HEK293T (cell line): ENCODE measurements at regions not wholly inside any gene's neighbourhood (a gene's known extent, or its start where the extent isn't known, plus 50 kb on each side); places are given as distances from the start of the nearest gene placed in this dataset.

Experiments used
- CTCF ChIA-PET: fragments of 350-600 bp; formaldehyde crosslinking; extraction: SDS; loops from one replicate; lab custom pipeline; 2021; ENCODE audit warnings: antibody characterized with exemption, inconsistent platforms; lab: Yijun Ruan, JAX
- POLR2A ChIA-PET: fragments of 350-600 bp; formaldehyde crosslinking; extraction: SDS; loops from one replicate; lab custom pipeline; 2020; ENCODE audit warnings: antibody characterized with exemption, inconsistent platforms; lab: Yijun Ruan, JAX
- DNase-seq: peaks from one replicate; pipeline ENCODE4 v3.0.0; 2012; ENCODE audit warnings: mixed read lengths; ENCODE audit errors: extremely low spot score
- ARNT ChIP-seq: fragments of 450-650 bp; IDR thresholded peaks from 2 replicates; pipeline ENCODE4 v1.6.1; 2017; ENCODE audit warnings: mild to moderate bottlenecking
- BHLHE40 ChIP-seq: fragments of 450-650 bp; IDR thresholded peaks from 2 replicates; pipeline ENCODE4 v1.6.1; 2016; ENCODE audit warnings: mild to moderate bottlenecking, moderate library complexity, borderline replicate concordance
- CTBP1 ChIP-seq: fragments of 450-650 bp; IDR thresholded peaks from 2 replicates; pipeline ENCODE4 v1.6.1; 2016; ENCODE audit warnings: borderline replicate concordance
- ELF4 ChIP-seq: fragments of 450-650 bp; IDR thresholded peaks from 2 replicates; pipeline ENCODE4 v1.6.1; 2017; ENCODE audit warnings: antibody characterized with exemption
- FOXA1 ChIP-seq: fragments of 450-650 bp; IDR thresholded peaks from 2 replicates; pipeline ENCODE4 v1.6.1; 2016; ENCODE audit warnings: mild to moderate bottlenecking
- FOXK2 ChIP-seq: fragments of 450-650 bp; IDR thresholded peaks from 2 replicates; pipeline ENCODE4 v1.6.1; 2016; ENCODE audit warnings: mild to moderate bottlenecking
- FOXM1 ChIP-seq: fragments of 450-650 bp; IDR thresholded peaks from 2 replicates; pipeline ENCODE4 v1.6.1; 2017; ENCODE audit warnings: mild to moderate bottlenecking, borderline replicate concordance
- HDGF ChIP-seq: fragments of 450-650 bp; IDR thresholded peaks from 2 replicates; pipeline ENCODE4 v1.6.1; 2017; ENCODE audit warnings: antibody characterized with exemption, borderline replicate concordance
- L3MBTL2 ChIP-seq: fragments of 450-650 bp; conservative IDR thresholded peaks from 2 replicates; pipeline ENCODE4 v1.6.1; 2016; ENCODE audit warnings: mild to moderate bottlenecking
- LEF1 ChIP-seq: fragments of 450-650 bp; IDR thresholded peaks from 2 replicates; pipeline ENCODE4 v1.6.1; 2017; ENCODE audit warnings: mild to moderate bottlenecking, borderline replicate concordance
- NFRKB ChIP-seq: fragments of 450-650 bp; IDR thresholded peaks from 2 replicates; pipeline ENCODE4 v1.6.1; 2016; ENCODE audit warnings: mild to moderate bottlenecking, moderate library complexity
- SP1 ChIP-seq: fragments of 450-650 bp; IDR thresholded peaks from 2 replicates; pipeline ENCODE4 v1.6.1; 2017
- SUZ12 ChIP-seq: fragments of 450-650 bp; IDR thresholded peaks from 2 replicates; pipeline ENCODE4 v1.6.1; 2016; ENCODE audit warnings: mild to moderate bottlenecking
- TARDBP ChIP-seq: fragments of 450-650 bp; IDR thresholded peaks from 2 replicates; pipeline ENCODE4 v1.6.1; 2016
- ZNF384 ChIP-seq: fragments of 450-650 bp; IDR thresholded peaks from 2 replicates; pipeline ENCODE4 v1.6.1; 2016
- TF ChIP-seq, protein P1 (sequence below): fragments of 450-650 bp; IDR thresholded peaks from 2 replicates; pipeline ENCODE4 v1.6.1; 2016

DNA sequence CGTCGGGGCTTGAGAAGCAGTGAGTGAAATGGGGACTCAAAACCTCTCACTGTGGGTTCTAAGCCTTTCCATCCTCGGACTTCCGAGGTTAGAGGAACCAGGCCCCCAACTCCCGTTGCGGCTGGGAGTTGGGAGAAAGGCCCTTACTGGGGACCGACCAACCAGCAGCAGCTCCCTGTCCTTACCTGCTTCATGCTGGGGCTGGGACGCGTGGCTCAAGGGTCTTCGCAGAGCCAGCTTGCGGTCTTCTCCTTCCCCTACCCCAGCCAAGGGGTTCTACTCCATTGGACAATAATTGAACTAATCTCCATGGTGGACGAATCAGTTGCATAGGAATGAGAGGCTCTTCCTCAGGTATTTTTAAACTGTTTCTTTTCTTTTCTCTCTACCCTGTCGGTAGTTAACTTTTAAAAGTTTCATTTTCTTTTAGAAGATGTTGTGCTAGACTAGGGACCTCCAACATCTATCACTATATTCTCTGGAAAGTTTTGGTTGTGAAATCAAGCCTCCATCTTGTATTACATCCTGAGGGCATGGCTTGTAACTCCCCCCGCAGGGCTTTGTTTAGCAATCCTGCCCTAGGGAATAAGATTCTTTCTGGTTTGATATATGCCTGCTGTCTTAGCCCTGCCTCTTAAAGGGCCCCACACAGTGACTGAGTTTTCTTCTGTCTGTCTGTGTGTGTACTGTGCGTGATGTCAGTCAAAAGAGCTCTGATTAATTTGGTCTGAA, 1027.1 kb upstream of the PCDH9 start:
- DNase-seq, result peak; percentile 73
- TF ChIP-seq, protein P1, sequence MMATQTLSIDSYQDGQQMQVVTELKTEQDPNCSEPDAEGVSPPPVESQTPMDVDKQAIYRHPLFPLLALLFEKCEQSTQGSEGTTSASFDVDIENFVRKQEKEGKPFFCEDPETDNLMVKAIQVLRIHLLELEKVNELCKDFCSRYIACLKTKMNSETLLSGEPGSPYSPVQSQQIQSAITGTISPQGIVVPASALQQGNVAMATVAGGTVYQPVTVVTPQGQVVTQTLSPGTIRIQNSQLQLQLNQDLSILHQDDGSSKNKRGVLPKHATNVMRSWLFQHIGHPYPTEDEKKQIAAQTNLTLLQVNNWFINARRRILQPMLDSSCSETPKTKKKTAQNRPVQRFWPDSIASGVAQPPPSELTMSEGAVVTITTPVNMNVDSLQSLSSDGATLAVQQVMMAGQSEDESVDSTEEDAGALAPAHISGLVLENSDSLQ, result peak; percentile 86
- no peak for TF ChIP-seq NFRKB
- CTCF ChIA-PET, result interaction anchor here (0.6 to 1.0 kb wide), 2 partner anchors 14 to 70 kb away, joined by 3 read pairs; no protein-coding TSS in a partner anchor
- POLR2A ChIA-PET, result no interaction called here

DNA sequence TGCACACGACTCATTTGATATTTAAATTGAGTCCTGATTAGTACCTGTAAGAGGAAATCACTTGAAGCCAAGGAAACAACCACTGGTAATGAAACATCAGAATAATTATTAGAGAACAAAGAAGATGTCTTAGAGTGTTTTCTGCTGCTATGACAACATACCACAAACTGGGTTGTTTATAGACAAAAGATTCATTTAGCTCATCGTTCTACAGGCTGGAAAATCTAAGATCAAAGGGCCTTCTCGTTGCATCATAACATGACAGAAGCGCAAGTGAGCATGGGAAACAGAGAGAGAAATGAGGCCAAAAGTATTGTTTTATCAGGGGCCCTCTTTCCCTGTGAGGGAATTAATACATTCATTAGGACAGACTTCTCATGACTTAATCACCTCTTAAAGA, 1024.0 kb upstream of the PCDH9 start:
- ChIA-PET POLR2A (no interaction called here), CTCF (no interaction called here)
- DNase-seq, result no peak
- TF ChIP-seq, protein P1, result no peak
- no peak for TF ChIP-seq FOXK2
- no peak for TF ChIP-seq TARDBP
- TF ChIP-seq FOXM1, result no peak
- TF ChIP-seq SUZ12, result no peak

- DNase-seq, result no peak
- ChIA-PET POLR2A (no interaction called here), CTCF (interaction anchor here (0.6 kb wide), 1 partner anchor 206 kb away, joined by 4 read pairs; no protein-coding TSS in a partner anchor)
- TF ChIP-seq BHLHE40 (no peak), ZNF384 (no peak), FOXM1 (no peak), TARDBP (no peak), FOXA1 (no peak), CTBP1 (no peak), FOXK2 (no peak), NFRKB (no peak), L3MBTL2 (no peak), ELF4 (no peak), LEF1 (no peak), SP1 (no peak), HDGF (no peak), ARNT (no peak), SUZ12 (no peak)
- TF ChIP-seq, protein P1, result no peak
Measured at GRCh38 chr13:68234274-68234673, 1004.1 kb upstream of the PCDH9 start.

DNA sequence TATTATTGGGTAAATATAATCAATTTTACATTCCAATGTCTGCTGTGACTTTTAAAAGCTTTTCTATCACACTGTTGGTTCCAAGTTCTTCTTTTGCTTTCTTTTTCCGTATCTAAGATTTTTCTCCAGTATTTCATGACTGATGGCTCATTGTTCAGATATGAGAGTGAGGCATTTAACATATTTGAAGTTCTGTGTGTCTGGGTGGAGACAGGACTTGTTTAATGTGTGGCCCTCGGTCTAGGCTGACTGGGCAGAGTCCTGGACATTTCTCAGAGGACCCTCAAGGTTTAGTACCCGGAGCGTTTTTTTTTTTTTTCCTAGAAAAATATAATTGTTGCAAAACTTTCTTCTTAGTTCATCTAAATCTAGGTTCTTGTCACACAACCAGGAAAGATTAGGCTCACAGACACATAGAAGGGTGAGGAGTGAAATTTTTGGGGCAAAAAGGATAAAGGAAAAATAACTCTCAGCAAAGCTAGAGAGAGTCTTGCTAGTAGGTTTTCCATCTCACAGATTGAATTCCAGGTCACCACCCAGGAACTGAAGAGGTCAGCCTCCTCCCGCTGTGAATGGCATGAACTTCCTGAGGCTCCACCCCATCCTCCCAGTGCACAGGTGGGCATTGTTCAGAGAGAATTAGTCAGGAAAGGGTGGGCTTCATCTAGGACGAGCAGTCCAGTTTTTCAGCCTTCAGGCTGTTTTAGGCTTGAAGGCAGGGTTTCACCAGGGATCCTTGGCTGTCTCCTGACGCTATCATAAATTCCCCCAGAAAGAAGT, 1002.4 kb upstream of the PCDH9 start:
- POLR2A ChIA-PET, result no interaction called here
- CTCF ChIA-PET, result no interaction called here
- TF ChIP-seq TARDBP (no peak), ARNT (no peak), SUZ12 (no peak)
- DNase-seq, result no peak

- no peak for TF ChIP-seq ARNT
- TF ChIP-seq LEF1, result no peak
- TF ChIP-seq NFRKB, result no peak
- no peak for TF ChIP-seq ELF4
- no peak for TF ChIP-seq FOXM1
- TF ChIP-seq BHLHE40, result no peak
- TF ChIP-seq FOXA1, result no peak
- TF ChIP-seq ZNF384, result no peak
- no peak for TF ChIP-seq CTBP1
- no peak for TF ChIP-seq FOXK2
- no peak for TF ChIP-seq HDGF
- no peak for TF ChIP-seq TARDBP
- no peak for DNase-seq
- CTCF ChIA-PET, result interaction anchor here (0.6 kb wide), 1 partner anchor 349 kb away, joined by 3 read pairs; no protein-coding TSS in a partner anchor
- POLR2A ChIA-PET, result no interaction called here
Measured at GRCh38 chr13:68214691-68215415, 984.7 kb upstream of the PCDH9 start.

- no peak for DNase-seq
- TF ChIP-seq L3MBTL2 (0 out of 2 replicates have a peak, but pooled peaks have one; percentile 15), TARDBP (no peak), ARNT (no peak), CTBP1 (no peak), LEF1 (no peak), SP1 (no peak), HDGF (no peak), BHLHE40 (no peak)
- CTCF ChIA-PET, result no interaction called here
- POLR2A ChIA-PET, result no interaction called here
Measured at GRCh38 chr13:68199271-68199670, 969.1 kb upstream of the PCDH9 start.
